GM10266 (cell line): ENCODE measurements at regions not wholly inside any gene's neighbourhood (a gene's known extent, or its start where the extent isn't known, plus 50 kb on each side); places are given as distances from the start of the nearest gene placed in this dataset.
"Not testable (repeated sequence)": the region's sequence is repeated elsewhere in the genome, so short reads cannot be mapped to it uniquely, and the experiment has no call there.

ENCODE experiments used
- DNase-seq: peaks from one replicate; pipeline ENCODE4 v3.0.0; 2012; ENCODE audit errors: extremely low spot score
- TF ChIP-seq, protein P1 (sequence below): IDR thresholded peaks from 2 replicates; pipeline ENCODE4 v1.5.1; 2012; ENCODE audit warnings: mild to moderate bottlenecking, low read depth; ENCODE audit not compliant: control insufficient read depth, insufficient read depth; ENCODE audit errors: missing control alignments

DNA sequence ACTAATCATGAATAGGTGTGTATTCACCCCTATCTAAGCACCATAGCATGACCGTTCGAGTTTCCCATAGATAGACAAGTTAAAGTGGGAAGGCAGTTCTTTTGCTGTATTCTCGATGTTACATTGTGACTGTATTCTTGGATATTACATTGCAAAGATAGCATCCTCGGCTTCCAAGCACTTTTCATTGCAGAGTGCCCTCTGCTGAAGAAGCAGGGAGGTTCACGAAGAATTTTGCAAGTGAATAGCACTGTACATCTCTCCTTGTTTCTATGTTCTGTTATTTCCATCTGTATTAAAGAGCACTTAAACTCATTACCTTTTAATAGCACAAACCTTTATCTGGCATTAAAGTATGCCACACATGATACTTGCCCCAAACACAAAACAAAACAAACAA lies 426.7 kb upstream of the ARX start:
- TF ChIP-seq, protein P1, sequence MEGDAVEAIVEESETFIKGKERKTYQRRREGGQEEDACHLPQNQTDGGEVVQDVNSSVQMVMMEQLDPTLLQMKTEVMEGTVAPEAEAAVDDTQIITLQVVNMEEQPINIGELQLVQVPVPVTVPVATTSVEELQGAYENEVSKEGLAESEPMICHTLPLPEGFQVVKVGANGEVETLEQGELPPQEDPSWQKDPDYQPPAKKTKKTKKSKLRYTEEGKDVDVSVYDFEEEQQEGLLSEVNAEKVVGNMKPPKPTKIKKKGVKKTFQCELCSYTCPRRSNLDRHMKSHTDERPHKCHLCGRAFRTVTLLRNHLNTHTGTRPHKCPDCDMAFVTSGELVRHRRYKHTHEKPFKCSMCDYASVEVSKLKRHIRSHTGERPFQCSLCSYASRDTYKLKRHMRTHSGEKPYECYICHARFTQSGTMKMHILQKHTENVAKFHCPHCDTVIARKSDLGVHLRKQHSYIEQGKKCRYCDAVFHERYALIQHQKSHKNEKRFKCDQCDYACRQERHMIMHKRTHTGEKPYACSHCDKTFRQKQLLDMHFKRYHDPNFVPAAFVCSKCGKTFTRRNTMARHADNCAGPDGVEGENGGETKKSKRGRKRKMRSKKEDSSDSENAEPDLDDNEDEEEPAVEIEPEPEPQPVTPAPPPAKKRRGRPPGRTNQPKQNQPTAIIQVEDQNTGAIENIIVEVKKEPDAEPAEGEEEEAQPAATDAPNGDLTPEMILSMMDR = no peak
- no peak for DNase-seq

GRCh38 chrX:25433307-25433706 lies 417.5 kb upstream of the ARX start:
- no peak for DNase-seq
- TF ChIP-seq, protein P1 = no peak

DNA sequence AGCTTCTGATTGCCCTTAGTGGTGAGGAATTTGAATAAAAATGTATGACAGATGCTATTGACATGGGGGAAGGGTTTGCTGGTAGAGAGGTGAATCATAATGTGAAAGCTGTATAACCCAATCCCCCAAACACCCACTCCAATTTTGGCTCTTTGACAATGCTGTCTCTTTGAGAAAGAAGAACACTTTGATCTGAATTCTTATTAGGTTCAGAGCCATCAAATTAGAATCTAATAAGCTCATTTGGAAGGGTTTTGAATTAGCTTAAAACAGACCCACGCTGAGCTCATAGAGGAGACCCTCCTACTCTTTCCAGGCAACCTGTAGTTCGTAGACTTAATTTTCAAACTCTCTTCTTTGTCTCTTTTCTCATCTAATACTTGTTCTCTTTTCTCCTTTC lies 416.6 kb upstream of the ARX start:
- no peak for DNase-seq
- TF ChIP-seq, protein P1 = no peak

DNA sequence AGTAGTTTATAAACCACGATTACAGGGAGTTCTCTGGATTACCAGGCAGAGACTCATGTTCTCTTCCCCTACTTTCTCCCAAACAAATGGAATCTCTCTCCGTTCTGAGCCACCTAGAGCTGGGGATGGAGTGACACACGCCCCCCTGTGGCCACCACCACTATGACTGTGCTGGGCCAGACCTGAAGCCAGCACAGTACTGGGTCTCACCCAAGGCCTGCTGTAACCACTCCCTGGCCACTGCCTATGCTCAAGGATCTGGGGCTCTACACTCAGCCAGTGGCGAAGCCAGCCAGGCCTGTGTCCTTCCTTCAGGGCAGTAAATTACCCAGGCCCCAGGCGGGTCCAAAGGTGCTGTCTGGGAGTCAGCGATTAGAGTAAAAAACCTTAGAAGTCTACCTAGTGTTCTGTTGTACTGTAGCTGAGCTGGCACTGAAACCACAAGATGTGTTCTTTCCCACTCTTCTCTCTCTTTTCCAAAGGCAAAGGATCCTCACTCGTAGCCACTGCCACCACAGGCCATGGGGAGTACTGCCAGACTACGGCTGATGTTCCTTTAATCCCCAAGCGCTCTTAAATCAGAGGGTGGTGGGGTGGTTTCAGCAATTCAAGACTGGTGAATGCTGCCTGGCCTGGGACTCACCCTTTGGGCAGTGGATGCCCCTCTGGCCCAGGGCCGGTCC lies 412.2 kb upstream of the ARX start:
- TF ChIP-seq, protein P1 = no peak
- DNase-seq = no peak

DNA sequence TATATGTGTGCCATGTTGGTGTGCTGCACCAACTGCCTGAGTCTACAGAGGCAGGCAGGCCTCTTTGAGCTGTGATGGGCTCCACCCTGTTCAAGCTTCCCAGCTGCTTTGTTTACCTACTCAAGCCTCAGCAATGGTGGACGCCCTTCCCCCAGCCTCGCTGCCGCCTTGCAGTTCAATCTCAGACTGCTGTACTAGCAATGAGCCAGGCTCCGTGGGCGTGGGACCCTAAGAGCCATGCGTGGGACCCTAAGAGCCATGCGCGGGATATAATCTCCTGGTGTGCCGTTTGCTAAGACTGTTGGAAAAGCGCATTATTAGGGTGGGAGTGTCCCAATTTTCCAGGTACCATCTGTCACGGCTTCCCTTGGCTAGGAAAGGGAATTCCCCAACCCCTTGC lies 388.4 kb upstream of the ARX start:
- DNase-seq = not testable (repeated sequence)

DNA sequence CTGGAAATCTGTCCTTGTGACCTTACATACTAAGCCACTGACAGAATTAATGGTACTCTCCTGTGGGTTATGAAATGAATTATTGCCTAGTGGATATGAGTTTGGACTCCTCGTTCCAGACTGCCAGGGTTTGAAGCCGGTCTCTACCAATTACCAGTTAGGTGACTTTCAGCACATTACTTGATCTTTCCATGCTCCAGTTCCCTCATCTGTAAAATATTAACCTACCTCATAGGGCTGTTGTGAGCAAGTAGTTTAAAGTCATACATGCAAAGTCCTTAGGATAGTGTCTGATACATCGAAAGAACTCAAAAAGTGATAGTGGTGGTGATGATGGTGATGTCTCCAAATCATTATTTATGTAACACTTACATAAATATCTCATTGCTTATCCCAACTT lies 373.5 kb upstream of the ARX start:
- no peak for DNase-seq

GRCh38 chrX:25383196-25383595 lies 367.4 kb upstream of the ARX start:
- TF ChIP-seq, protein P1 = no peak
- DNase-seq = no peak

More for the DNA sequence above, 373.5 kb upstream of the ARX start:
- TF ChIP-seq, protein P1 = no peak

DNA sequence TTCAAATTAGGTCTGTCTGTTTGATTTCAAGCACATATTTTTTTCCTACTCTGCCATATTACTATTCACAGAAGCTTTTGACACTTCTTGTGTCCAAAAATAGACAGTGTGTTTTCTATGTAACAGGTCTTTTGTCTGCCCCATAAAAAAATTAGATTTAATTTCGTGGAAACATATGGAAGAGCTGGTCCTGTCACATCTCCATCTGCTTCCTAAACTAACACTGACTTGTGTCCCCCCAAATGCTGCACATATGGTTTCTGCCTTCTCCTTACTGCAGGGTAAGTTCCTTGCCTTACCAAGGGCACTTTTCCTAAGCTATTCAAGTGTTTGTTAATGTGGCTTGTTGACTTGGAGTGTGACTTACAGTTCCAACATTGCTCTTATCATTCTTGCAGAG lies 340.7 kb upstream of the ARX start:
- no peak for DNase-seq
- TF ChIP-seq, protein P1 = no peak
